ENCODE measurements at regions not wholly inside any gene's neighbourhood (a gene's known extent, or its start where the extent isn't known, plus 50 kb on each side); places are given as distances from the start of the nearest gene placed in this dataset.

GRCh38 chr11:70486731-70487130 lies 88.4 kb downstream of the CTTN start:
- no peak overlapping the region for H3K4me3 ChIP-seq (replicated peaks in 1 of 2; ENCODE audit: low read depth in 2 of 2, low read length in 2 of 2)
- no peak for DNase-seq (ENCODE audit: low read depth in 2 of 2)
- TF ChIP-seq CTCF (IDR thresholded peaks at IDR 0.05; ENCODE audit: low read depth, low read length) = no peak

- H3K4me3 ChIP-seq (replicated peaks in 1 of 2; ENCODE audit: low read depth in 2 of 2, low read length in 2 of 2) = no peak overlapping the region
- TF ChIP-seq CTCF (IDR thresholded peaks at IDR 0.05; ENCODE audit: low read depth, low read length) = no peak
- DNase-seq (ENCODE audit: low read depth in 2 of 2) = no peak
These were observed 88.8 kb downstream of the CTTN start for GRCh38 chr11:70487160-70487559.

- H3K4me3 ChIP-seq (replicated peaks in 1 of 2; ENCODE audit: low read depth in 2 of 2, low read length in 2 of 2) = no peak overlapping the region
- no peak for DNase-seq (ENCODE audit: low read depth in 2 of 2)
- no peak for TF ChIP-seq CTCF (IDR thresholded peaks at IDR 0.05; ENCODE audit: low read depth, low read length)
These were observed 89.4 kb downstream of the CTTN start for GRCh38 chr11:70487756-70488155.

GRCh38 chr11:70488171-70488703 lies 89.9 kb downstream of the CTTN start:
- no peak for DNase-seq (ENCODE audit: low read depth in 2 of 2)
- TF ChIP-seq CTCF (IDR thresholded peaks at IDR 0.05; ENCODE audit: low read depth, low read length) = no peak

GRCh38 chr11:70489276-70489675 lies 90.9 kb downstream of the CTTN start:
- H3K4me3 ChIP-seq (replicated peaks in 1 of 2; ENCODE audit: low read depth in 2 of 2, low read length in 2 of 2) = no peak overlapping the region
- TF ChIP-seq CTCF (IDR thresholded peaks at IDR 0.05; ENCODE audit: low read depth, low read length) = no peak
- DNase-seq (ENCODE audit: low read depth in 2 of 2) = no peak

More at GRCh38 chr11:70488171-70488703, 89.9 kb downstream of the CTTN start:
- H3K4me3 ChIP-seq (replicated peaks in 1 of 2; ENCODE audit: low read depth in 2 of 2, low read length in 2 of 2) = no peak overlapping the region

- H3K4me3 ChIP-seq (replicated peaks in 1 of 2; ENCODE audit: low read depth in 2 of 2, low read length in 2 of 2) = no peak overlapping the region
- DNase-seq (ENCODE audit: low read depth in 2 of 2) = no peak
- no peak for TF ChIP-seq CTCF (IDR thresholded peaks at IDR 0.05; ENCODE audit: low read depth, low read length)
These were observed 91.9 kb downstream of the CTTN start for GRCh38 chr11:70490208-70490607.

All from cardiac fibroblast (primary cell).